D721Med (cell line): ENCODE measurements at regions not wholly inside any gene's neighbourhood (a gene's known extent, or its start where the extent isn't known, plus 50 kb on each side); places are given as distances from the start of the nearest gene placed in this dataset.

Experiments used
- DNase-seq: peaks from one replicate; pipeline ENCODE4 v3.0.0; 2011; ENCODE audit warnings: low spot score; ENCODE audit not compliant: insufficient read length
- FAIRE-seq: peaks from 2 replicates; lab custom pipeline; 2011; peaks lifted over from hg19 to GRCh38; lab: Jason Lieb, UNC
- TF ChIP-seq, protein P1 (sequence below): IDR thresholded peaks from 2 replicates; pipeline ENCODE4 v1.5.1; 2012; ENCODE audit warnings: mild to moderate bottlenecking, control low read depth; ENCODE audit not compliant: insufficient read depth; ENCODE audit errors: missing control alignments

DNA sequence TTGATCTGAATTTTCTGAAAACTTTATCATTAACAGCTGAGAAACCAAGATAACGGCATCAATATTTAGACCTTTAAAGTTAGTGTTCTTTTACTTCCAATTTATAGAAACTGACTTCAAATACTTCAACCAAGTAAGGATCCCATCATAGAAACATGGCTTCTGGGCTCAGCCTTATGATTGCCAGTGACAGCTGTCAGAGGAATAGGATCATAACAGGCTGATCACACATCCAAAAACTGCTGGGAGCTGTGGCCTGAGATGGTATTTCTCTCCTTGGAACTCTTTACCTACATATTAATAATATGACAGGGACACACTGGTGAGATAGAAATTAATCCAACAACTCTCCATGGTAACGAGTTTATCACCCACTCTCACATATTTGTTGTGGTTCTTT lies 448.3 kb upstream of the NMUR2 start:
- TF ChIP-seq, protein P1, sequence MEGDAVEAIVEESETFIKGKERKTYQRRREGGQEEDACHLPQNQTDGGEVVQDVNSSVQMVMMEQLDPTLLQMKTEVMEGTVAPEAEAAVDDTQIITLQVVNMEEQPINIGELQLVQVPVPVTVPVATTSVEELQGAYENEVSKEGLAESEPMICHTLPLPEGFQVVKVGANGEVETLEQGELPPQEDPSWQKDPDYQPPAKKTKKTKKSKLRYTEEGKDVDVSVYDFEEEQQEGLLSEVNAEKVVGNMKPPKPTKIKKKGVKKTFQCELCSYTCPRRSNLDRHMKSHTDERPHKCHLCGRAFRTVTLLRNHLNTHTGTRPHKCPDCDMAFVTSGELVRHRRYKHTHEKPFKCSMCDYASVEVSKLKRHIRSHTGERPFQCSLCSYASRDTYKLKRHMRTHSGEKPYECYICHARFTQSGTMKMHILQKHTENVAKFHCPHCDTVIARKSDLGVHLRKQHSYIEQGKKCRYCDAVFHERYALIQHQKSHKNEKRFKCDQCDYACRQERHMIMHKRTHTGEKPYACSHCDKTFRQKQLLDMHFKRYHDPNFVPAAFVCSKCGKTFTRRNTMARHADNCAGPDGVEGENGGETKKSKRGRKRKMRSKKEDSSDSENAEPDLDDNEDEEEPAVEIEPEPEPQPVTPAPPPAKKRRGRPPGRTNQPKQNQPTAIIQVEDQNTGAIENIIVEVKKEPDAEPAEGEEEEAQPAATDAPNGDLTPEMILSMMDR = no peak
- DNase-seq (no peak), FAIRE-seq (no peak)

DNA sequence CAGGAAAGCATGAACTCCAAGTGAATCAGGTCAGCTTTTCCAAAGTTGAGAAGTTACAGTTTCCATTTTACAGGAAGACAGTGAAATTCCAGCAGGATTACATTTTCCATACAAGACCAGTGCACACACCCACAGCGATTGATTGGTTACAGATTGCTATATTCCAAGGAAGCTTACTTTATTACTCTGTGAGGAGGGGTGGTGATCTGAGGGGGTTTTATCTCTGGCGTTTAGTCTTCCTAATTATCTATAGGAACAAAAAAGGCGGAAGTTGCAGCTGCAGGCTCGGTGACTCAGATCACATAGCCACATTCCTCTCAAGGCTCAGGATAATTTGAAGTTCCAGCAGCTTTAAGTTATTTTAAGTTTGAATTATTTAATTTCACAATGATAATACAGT lies 450.4 kb upstream of the NMUR2 start:
- FAIRE-seq (no peak), DNase-seq (no peak)
- TF ChIP-seq, protein P1 = no peak

GRCh38 chr5:152861231-152861630 lies 456.2 kb upstream of the NMUR2 start:
- DNase-seq = no peak
- TF ChIP-seq, protein P1 = no peak
- FAIRE-seq = no peak

- DNase-seq (no peak), FAIRE-seq (no peak)
- TF ChIP-seq, protein P1 = no peak
Measured at GRCh38 chr5:152864447-152864846, 459.4 kb upstream of the NMUR2 start.

DNA sequence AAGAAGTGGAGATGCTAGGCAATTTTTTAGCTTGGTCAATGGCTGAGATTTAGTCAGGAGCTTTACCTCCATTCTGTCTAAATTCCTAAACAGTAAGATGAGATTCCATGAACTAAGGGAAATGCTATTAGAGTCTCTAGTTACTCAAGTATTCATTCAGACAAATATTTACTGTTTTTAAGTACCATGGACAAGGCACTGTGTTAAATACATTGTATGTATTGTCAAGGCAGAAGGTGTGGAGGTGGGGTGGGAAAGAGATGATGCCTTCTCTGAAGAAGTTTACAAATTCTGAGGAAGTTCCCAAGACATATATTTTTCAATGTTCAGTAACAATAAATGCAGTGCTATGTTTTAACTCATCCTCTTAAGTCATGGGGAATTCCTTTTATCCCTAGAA lies 459.9 kb upstream of the NMUR2 start:
- TF ChIP-seq, protein P1 = no peak
- FAIRE-seq = no peak
- DNase-seq = no peak

- no peak for DNase-seq
- FAIRE-seq = no peak
- TF ChIP-seq, protein P1 = no peak
Measured at GRCh38 chr5:152869971-152870370, 464.9 kb upstream of the NMUR2 start.

DNA sequence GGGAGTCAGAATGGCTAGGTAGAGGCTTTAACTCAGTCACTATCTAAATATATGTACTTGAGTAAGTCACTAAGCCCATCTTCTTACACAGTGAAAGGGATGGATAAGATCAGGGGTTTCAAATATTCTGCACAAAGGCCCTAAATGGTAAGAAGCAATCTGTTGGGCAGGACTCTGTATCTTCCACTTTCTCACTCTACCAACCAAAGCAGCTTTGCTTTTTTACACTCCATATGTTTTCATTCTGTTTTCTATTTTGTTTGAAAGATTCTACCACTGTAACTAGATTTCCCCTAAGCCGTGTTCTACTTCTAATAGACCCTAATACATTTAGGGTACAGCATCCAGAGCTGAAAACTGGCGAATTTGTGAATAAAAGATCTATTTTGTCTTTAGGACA lies 477.5 kb upstream of the NMUR2 start:
- FAIRE-seq (no peak), DNase-seq (no peak)
- TF ChIP-seq, protein P1 = no peak
